ENCODE measurements at regions not wholly inside any gene's neighbourhood (a gene's known extent, or its start where the extent isn't known, plus 50 kb on each side); places are given as distances from the start of the nearest gene placed in this dataset.

- DNase-seq (no peak), ATAC-seq (no peak)
- Histone ChIP-seq H3K27me3 (ENCODE audit: low read depth) (no peaks in the 10 kb centered on the region), H3K4me1 (no peaks in the 10 kb centered on the region), H3K9me3 (peaks cover 16% of the 10 kb centered on the region), H3K36me3 (no peaks in the 10 kb centered on the region), H3K27ac (no peak overlapping the region), H3K4me3 (no peak overlapping the region)
- no peak for TF ChIP-seq CTCF (IDR thresholded peaks at IDR 0.05)
- intact Hi-C loops (cut with DNase I), result no loop called here
Measured at GRCh38 chr1:193435781-193436180, 249.4 kb upstream of the B3GALT2 start.

DNA sequence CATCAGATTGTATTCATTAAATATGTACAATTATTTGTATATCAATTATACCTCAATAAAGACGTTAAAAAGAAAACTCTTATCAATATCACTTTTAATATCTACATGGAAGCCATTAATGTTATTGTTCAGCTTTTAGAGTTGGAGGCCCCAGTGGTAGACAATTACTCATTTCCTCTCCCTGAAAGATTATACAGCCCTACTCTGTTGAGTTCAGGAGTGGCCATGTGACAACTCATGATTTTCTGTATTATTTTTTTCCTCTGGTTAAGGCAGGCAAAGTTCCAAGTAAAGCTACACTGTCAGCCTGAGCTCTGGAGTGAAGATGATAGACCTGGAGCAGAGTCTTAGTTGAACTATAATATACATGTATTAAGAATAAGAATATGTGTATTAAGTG, 247.9 kb upstream of the B3GALT2 start:
- DNase-seq (no peak), ATAC-seq (no peak)
- Histone ChIP-seq H3K27ac (no peak overlapping the region), H3K4me3 (no peak overlapping the region), H3K27me3 (ENCODE audit: low read depth) (no peaks in the 10 kb centered on the region), H3K36me3 (no peaks in the 10 kb centered on the region), H3K4me1 (no peaks in the 10 kb centered on the region), H3K9me3 (peaks cover 16% of the 10 kb centered on the region)
- intact Hi-C loops (cut with DNase I), result no loop called here
- no peak for TF ChIP-seq CTCF (IDR thresholded peaks at IDR 0.05)

DNA sequence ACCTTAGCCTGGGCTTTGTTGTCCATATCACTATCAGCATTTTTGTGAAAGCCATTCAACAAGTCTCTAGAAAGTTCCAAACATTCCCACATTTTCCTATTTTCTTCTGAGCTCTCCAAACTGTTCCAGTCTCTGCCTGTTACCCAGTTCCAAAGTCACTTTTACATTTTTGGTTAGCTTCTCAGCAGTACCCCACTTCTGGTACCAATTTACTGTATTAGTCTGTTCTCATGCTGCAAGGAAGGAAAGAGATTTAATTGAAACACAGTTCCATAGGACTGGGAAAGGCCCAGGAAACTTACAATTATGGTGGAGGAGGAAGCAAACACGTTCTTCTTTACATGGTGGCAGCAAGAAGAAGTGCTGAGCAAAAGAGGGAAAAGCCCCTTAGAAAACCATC, 247.2 kb upstream of the B3GALT2 start:
- no peak for DNase-seq
- Histone ChIP-seq H3K36me3 (no peaks in the 10 kb centered on the region), H3K4me3 (no peak overlapping the region), H3K4me1 (no peaks in the 10 kb centered on the region), H3K9me3 (peaks cover 16% of the 10 kb centered on the region), H3K27me3 (ENCODE audit: low read depth) (no peaks in the 10 kb centered on the region), H3K27ac (no peak overlapping the region)
- intact Hi-C loops (cut with DNase I), result no loop called here
- TF ChIP-seq CTCF (IDR thresholded peaks at IDR 0.05), result no peak
- ATAC-seq, result no peak

GRCh38 chr1:193432979-193433587, 246.7 kb upstream of the B3GALT2 start:
- Histone ChIP-seq H3K4me1 (no peaks in the 10 kb centered on the region), H3K27me3 (ENCODE audit: low read depth) (no peaks in the 10 kb centered on the region), H3K4me3 (no peak overlapping the region), H3K27ac (no peak overlapping the region), H3K9me3 (peaks cover 16% of the 10 kb centered on the region), H3K36me3 (no peaks in the 10 kb centered on the region)
- no peak for DNase-seq
- ATAC-seq, result no peak
- intact Hi-C loops (cut with DNase I), result no loop called here
- no peak for TF ChIP-seq CTCF (IDR thresholded peaks at IDR 0.05)

DNA sequence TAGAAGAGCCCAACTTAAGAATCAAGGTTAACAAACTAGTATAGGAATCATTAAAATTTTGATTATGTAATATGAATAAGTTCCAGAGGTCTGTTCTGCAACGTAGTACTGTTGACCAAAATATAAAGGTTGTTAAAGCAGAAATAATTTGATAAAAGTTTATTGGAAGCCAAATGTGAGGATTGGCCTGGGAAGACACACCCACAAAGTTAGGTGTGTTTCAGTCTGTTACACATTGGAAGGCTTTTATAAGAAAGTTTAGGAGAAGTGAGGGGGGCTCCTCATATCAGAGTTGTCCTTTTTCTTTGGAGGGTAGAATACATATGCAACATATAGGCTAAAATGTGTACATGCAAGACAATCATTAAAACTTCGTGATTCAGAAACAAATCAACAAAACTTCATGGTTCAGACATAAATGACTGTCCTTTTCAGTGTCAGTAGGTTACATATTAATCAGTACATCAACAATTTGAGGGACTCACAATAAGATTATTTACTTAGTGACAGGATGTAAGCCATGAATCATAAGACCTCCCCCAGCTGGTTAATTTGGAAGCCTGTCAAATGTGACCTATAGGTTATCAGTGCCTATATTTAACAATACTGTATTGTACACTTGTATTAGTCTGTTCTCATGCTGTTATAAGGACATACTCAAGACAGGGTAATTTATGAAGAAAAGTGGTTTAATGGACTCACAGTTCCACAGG, 245.0 kb upstream of the B3GALT2 start:
- H3K27ac ChIP-seq, result no peak overlapping the region
- no peak for TF ChIP-seq CTCF (IDR thresholded peaks at IDR 0.05)
- no peak overlapping the region for H3K4me3 ChIP-seq
- ATAC-seq, result no peak
- no peaks in the 10 kb centered on the region for H3K27me3 ChIP-seq (ENCODE audit: low read depth)
- intact Hi-C loops (cut with DNase I), result no loop called here
- H3K4me1 ChIP-seq, result no peaks in the 10 kb centered on the region
- no peak for DNase-seq
- H3K9me3 ChIP-seq, result peaks cover 16% of the 10 kb centered on the region
- H3K36me3 ChIP-seq, result no peaks in the 10 kb centered on the region
